Hepatocyte (in vitro differentiated cells): ENCODE measurements at regions not wholly inside any gene's neighbourhood (a gene's known extent, or its start where the extent isn't known, plus 50 kb on each side); places are given as distances from the start of the nearest gene placed in this dataset.

Experiments used
- CTCF ChIP-seq: fragments of 200-600 bp; sonication (generic); IDR thresholded peaks from 2 replicates; pipeline ENCODE4 v1.5.1; 2016; ENCODE audit warnings: antibody characterized with exemption, mild to moderate bottlenecking; ENCODE audit not compliant: poor library complexity
- EZH2 ChIP-seq: fragments of 200-600 bp; sonication (generic); IDR thresholded peaks from 2 replicates; pipeline ENCODE4 v1.6.1; 2016; ENCODE audit warnings: antibody characterized with exemption, mild to moderate bottlenecking, borderline replicate concordance

- TF ChIP-seq CTCF: no peak
- no peak for TF ChIP-seq EZH2
Observed at GRCh38 chr15:79526376-79526775, 94.2 kb downstream of the MINAR1 start.
